Hepatocyte (in vitro differentiated cells): ENCODE measurements at regions not wholly inside any gene's neighbourhood (a gene's known extent, or its start where the extent isn't known, plus 50 kb on each side); places are given as distances from the start of the nearest gene placed in this dataset.
"Not testable (repeated sequence)": the region's sequence is repeated elsewhere in the genome, so short reads cannot be mapped to it uniquely, and the experiment has no call there.

Source experiments
- DNase-seq: peaks from one replicate; pipeline ENCODE4 v3.0.0-alpha.2; 2016; ENCODE audit warnings: low spot score
- H2AFZ ChIP-seq: fragments of 200-600 bp; sonication (generic); 2 replicates; pipeline ENCODE4 v1.6.0; 2016; ENCODE audit warnings: antibody characterized with exemption, mild to moderate bottlenecking
- H3K27ac ChIP-seq: fragments of 200-600 bp; sonication (generic); 2 replicates; pipeline ENCODE4 v1.5.1; 2016; ENCODE audit warnings: mild to moderate bottlenecking
- H3K27me3 ChIP-seq: fragments of 200-600 bp; sonication (generic); 2 replicates; pipeline ENCODE4 v1.6.1; 2016
- H3K36me3 ChIP-seq: fragments of 200-600 bp; sonication (generic); replicated peaks from 2 replicates; pipeline ENCODE4 v1.5.1; 2016; ENCODE audit warnings: low read depth; ENCODE audit not compliant: insufficient read depth
- H3K4me1 ChIP-seq: fragments of 200-600 bp; sonication (generic); 2 replicates; pipeline ENCODE4 v1.5.1; 2016; ENCODE audit warnings: mild to moderate bottlenecking, moderate library complexity; ENCODE audit not compliant: insufficient read depth
- H3K4me2 ChIP-seq: fragments of 200-600 bp; sonication (generic); 2 replicates; pipeline ENCODE4 v1.6.0; 2016
- H3K4me3 ChIP-seq: fragments of 200-600 bp; sonication (generic); 2 replicates; pipeline ENCODE4 v1.5.1; 2016; ENCODE audit warnings: mild to moderate bottlenecking
- H3K79me2 ChIP-seq: fragments of 200-600 bp; sonication (generic); 2 replicates; pipeline ENCODE4 v1.6.0; 2017; ENCODE audit warnings: mild to moderate bottlenecking
- H3K9me2 ChIP-seq: fragments of 200-600 bp; sonication (generic); replicated peaks from 2 replicates; pipeline ENCODE4 v1.6.0; 2017; ENCODE audit warnings: mild to moderate bottlenecking; ENCODE audit not compliant: insufficient read depth
- H3K9me3 ChIP-seq: fragments of 200-600 bp; sonication (generic); 2 replicates; pipeline ENCODE4 v1.5.1; 2016; ENCODE audit warnings: low read depth, mild to moderate bottlenecking
- H4K20me1 ChIP-seq: fragments of 200-600 bp; sonication (generic); 2 replicates; pipeline ENCODE4 v1.6.0; 2016; ENCODE audit warnings: mild to moderate bottlenecking; ENCODE audit not compliant: insufficient read depth, poor library complexity, severe bottlenecking
- CTCF ChIP-seq: fragments of 200-600 bp; sonication (generic); IDR thresholded peaks from 2 replicates; pipeline ENCODE4 v1.5.1; 2016; ENCODE audit warnings: antibody characterized with exemption, mild to moderate bottlenecking; ENCODE audit not compliant: poor library complexity
- EZH2 ChIP-seq: fragments of 200-600 bp; sonication (generic); IDR thresholded peaks from 2 replicates; pipeline ENCODE4 v1.6.1; 2016; ENCODE audit warnings: antibody characterized with exemption, mild to moderate bottlenecking, borderline replicate concordance
- EZH2phosphoT487 ChIP-seq: fragments of 200-600 bp; sonication (generic); IDR thresholded peaks from one replicate; pipeline ENCODE4 v1.6.1; 2018; ENCODE audit warnings: antibody characterized with exemption, mild to moderate bottlenecking, low read depth, moderate library complexity; ENCODE audit not compliant: unreplicated experiment, severe bottlenecking
- WGBS: methylation state at CpG from one replicate; pipeline ENCODE4 v1.1.6; 2016; ENCODE audit warnings: low lambda C conversion rate; ENCODE audit errors: missing lambda C conversion rate; 5-methylcytosine and 5-hydroxymethylcytosine counted together

GRCh38 chrX:127207326-127207725 is 387.8 kb downstream of the PRR32 start:
- no peak overlapping the region for H2AFZ ChIP-seq
- no peak overlapping the region for H3K4me2 ChIP-seq
- H3K9me3 ChIP-seq = no peaks in the 10 kb centered on the region
- H4K20me1 ChIP-seq = no peaks in the 10 kb centered on the region
- TF ChIP-seq CTCF (no peak), EZH2 (no peak), EZH2phosphoT487 (no peak)
- 60% methylated on average over 3 of the region's 3 CpGs for WGBS
- H3K4me3 ChIP-seq = no peak overlapping the region
- no peaks in the 10 kb centered on the region for H3K36me3 ChIP-seq
- no peaks in the 10 kb centered on the region for H3K9me2 ChIP-seq
- no peaks in the 10 kb centered on the region for H3K27me3 ChIP-seq
- H3K27ac ChIP-seq = no peak overlapping the region
- H3K4me1 ChIP-seq = no peaks in the 10 kb centered on the region
- H3K79me2 ChIP-seq = no peaks in the 10 kb centered on the region
- DNase-seq = no peak

DNA sequence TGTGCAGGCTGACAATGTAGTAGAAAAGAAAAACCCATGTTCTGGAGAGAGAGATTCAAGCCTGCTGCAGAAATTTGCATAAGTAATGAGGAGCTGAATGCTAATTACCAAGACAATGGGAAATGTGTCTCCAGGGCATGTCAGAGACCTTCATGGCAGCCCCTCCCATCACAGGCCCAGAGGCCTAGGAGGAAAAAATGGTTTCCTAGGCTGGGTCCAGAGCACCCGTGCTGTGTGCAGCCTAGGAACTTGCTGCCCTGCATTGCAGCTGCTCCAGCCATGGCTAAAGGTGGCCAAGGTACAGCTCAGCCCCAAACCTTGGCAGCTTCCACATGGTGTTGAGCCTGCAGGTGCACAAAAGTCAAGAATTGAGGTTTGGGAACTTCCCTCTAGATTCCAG is 402.3 kb downstream of the PRR32 start:
- H3K4me2 ChIP-seq, H3K4me3 ChIP-seq, H3K27ac ChIP-seq, H3K27me3 ChIP-seq, H3K4me1 ChIP-seq, H4K20me1 ChIP-seq, DNase-seq, H3K36me3 ChIP-seq, H2AFZ ChIP-seq, H3K9me2 ChIP-seq, H3K9me3 ChIP-seq, H3K79me2 ChIP-seq: not testable (repeated sequence)
- 100% methylated on average over 1 of the region's 1 CpG for WGBS

- H3K9me3 ChIP-seq = peaks cover 5% of the 10 kb centered on the region
- H3K4me1 ChIP-seq = no peaks in the 10 kb centered on the region
- H3K27ac ChIP-seq = no peak overlapping the region
- TF ChIP-seq CTCF = no peak
- no peak for TF ChIP-seq EZH2
- no peak for TF ChIP-seq EZH2phosphoT487
- H3K4me2 ChIP-seq = no peak overlapping the region
- H3K27me3 ChIP-seq = no peaks in the 10 kb centered on the region
- no peaks in the 10 kb centered on the region for H3K36me3 ChIP-seq
- DNase-seq = no peak
- no peak overlapping the region for H2AFZ ChIP-seq
- H3K79me2 ChIP-seq = no peaks in the 10 kb centered on the region
- no peak overlapping the region for H3K4me3 ChIP-seq
- no peaks in the 10 kb centered on the region for H4K20me1 ChIP-seq
- 67% methylated on average over 3 of the region's 3 CpGs for WGBS
- no peaks in the 10 kb centered on the region for H3K9me2 ChIP-seq
Measured at GRCh38 chrX:127243654-127244053, 424.1 kb downstream of the PRR32 start.

DNA sequence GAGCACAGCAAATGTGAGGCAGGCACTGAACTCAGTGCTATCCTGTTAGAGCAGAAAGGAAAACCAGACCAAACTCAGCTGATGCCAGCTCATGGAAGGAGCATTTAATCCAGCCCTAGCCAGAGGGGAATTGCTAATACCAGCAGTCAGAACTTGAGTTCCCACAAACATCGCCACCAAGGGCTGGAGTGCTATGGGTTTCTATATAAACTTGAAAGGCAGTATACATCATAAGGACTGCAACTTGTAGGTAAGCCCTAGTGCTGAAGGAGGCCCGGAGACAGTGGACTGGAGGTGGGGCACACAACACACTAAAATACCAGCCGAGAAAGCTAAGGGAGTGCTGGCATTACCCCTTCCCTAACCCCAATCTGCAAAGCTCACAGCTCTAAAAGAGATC is 440.2 kb downstream of the PRR32 start:
- Histone ChIP-seq H3K9me3 (no peaks in the 10 kb centered on the region), H3K4me1 (no peaks in the 10 kb centered on the region), H4K20me1 (no peaks in the 10 kb centered on the region), H3K9me2 (no peaks in the 10 kb centered on the region), H3K27ac (no peak overlapping the region), H3K4me2 (no peak overlapping the region), H3K27me3 (no peaks in the 10 kb centered on the region), H3K79me2 (no peaks in the 10 kb centered on the region), H2AFZ (no peak overlapping the region), H3K36me3 (no peaks in the 10 kb centered on the region), H3K4me3 (no peak overlapping the region)
- WGBS = 77% methylated on average over 3 of the region's 3 CpGs
- no peak for DNase-seq
- no peak for TF ChIP-seq EZH2
- TF ChIP-seq CTCF = no peak
- no peak for TF ChIP-seq EZH2phosphoT487
